GM12891 (cell line): ENCODE measurements at regions not wholly inside any gene's neighbourhood (a gene's known extent, or its start where the extent isn't known, plus 50 kb on each side); places are given as distances from the start of the nearest gene placed in this dataset.

Experiments
- POLR2A ChIP-seq: IDR thresholded peaks from 2 replicates; pipeline ENCODE4 v1.6.1; 2011; ENCODE audit warnings: low read depth, low read length, control low read depth
- TAF1 ChIP-seq: IDR thresholded peaks from 2 replicates; pipeline ENCODE4 v1.6.1; 2011; ENCODE audit warnings: low read depth, low read length, control low read depth

DNA sequence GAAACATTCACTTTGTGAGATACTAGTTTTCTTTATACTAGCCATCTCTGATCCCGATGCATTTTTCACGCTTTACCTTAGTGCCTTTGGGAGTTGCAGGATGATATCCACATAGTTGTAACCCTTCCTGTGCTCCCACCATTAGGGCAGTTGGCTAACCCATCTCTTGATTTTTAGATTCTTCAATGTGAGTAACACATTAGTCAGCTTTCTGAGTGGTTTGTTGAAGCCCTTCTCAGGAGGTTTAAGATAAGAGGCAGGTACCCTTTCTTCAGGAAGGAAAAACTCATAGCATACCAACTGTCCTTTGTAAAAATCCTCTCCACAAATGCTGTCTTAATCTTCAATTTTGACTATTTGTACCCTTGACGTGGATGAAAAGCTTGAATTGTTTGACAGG is 392.3 kb downstream of the DMAC1 start:
- TF ChIP-seq TAF1 (no peak), POLR2A (no peak)
